Activated CD4-positive, alpha-beta T cell treated with anti-CD3 and anti-CD28 coated beads, Interleukin-2, Interleukin-6, amounts not matched to agents 100 ng/mL and 50 ng/mL, durations not matched to agents 16 hours and 8 hours (primary cell): ENCODE measurements at regions not wholly inside any gene's neighbourhood (a gene's known extent, or its start where the extent isn't known, plus 50 kb on each side); places are given as distances from the start of the nearest gene placed in this dataset.
"Not testable (repeated sequence)": the region's sequence is repeated elsewhere in the genome, so short reads cannot be mapped to it uniquely, and the experiment has no call there.

Source experiments
- DNase-seq: peaks from one replicate; pipeline ENCODE4 v3.0.0-alpha.2; 2020

DNA sequence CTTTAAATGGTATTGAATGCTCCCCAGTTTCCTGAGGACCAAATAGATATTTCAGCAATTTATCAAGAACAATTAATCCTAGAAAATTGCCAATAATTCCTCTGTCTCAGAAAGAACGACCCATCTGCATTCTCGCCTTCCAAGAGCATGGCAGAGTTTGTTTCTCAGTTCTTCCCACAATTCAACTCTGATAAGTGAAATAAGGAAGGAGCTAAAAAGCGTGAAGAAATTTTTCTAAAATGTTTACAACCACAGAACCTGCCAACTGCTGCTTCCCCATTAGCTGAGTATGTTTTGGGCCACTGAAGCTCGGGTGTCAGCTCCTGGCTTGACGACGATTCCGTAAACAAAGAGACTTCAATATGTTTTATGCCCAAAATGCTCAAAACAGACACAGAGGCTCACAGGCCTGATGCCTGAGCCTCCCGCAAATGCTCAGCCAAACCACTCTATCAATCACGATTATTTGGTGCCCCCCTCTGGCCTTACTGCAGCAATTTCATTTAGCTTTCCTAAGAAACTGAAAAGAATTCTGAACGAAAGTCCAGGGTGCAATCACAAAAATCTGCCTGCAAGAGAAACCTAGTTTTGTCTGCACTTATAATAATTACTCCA lies 259.2 kb upstream of the CCDC54 start:
- DNase-seq = peak; percentile 35

DNA sequence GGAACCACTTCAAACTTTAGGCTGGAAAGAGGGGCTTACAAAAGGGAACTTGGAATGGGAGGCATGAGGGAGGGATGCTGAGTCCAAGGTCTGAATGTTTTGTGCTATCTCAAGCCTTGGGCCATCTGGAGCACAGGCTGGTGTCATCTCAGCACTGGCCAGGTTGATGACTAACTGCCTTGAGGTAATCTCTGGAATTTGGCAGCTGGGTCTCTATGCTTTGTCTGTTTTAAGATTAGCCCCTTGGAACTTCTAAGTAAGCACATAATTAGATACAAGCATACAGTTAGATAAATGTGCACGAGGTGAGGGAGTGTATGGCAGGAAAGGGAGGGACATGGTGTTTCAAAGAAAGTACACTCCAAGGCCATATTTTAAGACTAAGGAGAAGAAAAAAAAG lies 252.4 kb upstream of the CCDC54 start:
- DNase-seq = no peak

DNA sequence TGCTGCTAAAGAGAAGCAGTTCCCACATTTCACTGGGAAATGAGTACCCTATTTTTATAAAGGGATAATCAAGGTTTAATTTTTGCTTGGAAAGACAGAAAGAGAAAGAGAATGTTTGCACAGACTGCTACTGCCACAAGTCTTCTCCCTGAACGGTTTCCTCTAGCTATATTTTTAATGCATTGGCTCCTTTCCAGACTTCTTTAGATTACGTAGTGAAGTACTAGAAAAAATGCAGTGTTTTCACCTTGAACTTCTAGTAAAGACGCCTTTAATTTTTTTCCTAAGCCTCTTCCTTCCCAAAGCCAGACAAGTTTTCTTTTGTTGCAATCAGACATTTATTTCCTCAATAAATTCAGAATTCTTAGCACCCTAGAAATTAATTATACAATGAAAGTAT lies 248.3 kb upstream of the CCDC54 start:
- DNase-seq = no peak

DNA sequence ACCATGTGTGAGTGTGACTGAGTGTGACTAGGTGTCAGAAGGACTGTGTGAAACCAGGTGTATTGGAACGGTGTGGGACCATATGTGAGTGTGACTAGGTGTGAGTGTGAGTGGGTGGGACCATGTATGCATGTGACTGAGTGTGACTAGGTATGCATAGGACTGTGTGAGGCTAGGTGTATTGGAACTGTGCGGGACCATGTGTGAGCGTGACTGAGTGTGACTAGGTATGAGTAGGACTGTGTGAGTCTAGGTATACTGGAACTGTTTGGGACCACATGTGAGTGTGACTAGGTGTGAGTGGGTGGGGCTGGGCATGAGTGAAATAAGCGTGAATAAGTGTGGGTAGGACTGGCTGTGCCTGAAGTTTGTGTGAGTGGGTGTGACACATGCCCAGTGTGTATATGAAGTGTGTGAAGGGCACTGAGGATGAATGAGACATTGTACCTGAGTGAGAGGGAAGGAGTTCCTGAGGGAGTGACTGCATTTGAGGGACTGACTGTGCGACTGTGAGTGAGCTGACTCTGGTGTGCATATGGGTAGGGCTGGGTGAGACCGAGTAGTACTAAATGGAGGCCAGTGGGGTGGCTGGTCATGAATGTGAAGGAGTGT lies 247.0 kb upstream of the CCDC54 start:
- no peak for DNase-seq

DNA sequence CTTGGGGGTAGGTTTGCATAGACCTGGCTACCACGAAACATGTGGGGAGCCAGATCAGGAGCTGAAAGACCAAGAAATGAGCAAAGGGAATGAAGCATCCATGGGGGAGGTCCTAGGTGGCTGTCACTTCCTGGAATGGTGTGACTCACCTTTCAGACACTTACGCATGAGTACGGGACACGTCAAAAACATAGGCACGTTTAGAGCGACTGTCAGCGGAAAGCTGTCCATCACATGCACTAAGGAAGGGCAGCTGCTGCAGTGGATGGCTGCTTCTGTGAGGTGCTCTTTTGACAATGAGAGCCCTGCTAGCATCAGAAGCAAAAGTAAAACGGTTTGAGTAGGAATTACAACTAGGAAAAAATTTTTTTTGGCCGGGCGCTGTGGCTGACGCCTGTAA lies 244.6 kb upstream of the CCDC54 start:
- no peak for DNase-seq

DNA sequence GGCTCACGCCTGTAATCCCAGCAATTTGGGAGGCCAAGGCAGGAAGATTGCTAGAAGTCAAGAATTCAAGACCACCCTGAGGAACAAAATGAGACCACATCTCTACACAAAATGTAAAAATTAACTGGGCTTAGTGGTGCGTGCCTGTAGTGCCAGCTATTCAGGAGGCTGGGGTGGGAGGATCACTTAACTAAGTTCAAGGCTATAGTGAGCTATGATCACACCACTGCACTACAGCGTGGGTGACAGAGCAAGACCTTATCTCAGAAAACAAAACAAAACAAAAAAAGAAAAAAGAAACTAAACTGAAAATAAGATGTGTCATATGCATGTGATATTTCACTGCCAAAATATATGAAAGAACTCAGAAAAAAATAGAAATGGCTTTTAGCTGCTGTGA lies 243.3 kb upstream of the CCDC54 start:
- no peak for DNase-seq

DNA sequence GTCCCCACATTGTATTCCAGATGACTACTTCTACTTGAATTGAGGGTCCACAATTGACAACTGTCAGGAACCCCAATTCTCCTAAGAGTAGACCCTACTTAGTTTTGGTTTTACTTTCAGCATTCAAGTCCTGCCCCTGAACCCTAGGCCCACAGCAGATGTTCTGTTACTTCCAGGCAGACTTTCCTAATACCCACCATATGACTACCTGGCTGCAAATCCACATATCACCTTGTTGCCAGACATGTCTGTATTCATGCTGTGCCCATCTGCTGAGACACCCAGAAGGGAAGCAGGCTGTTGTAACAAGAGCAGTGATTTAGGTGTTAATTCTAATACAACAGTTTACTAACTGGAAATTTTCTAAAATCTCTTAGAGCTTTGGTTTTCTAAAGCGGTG lies 235.1 kb upstream of the CCDC54 start:
- no peak for DNase-seq

DNA sequence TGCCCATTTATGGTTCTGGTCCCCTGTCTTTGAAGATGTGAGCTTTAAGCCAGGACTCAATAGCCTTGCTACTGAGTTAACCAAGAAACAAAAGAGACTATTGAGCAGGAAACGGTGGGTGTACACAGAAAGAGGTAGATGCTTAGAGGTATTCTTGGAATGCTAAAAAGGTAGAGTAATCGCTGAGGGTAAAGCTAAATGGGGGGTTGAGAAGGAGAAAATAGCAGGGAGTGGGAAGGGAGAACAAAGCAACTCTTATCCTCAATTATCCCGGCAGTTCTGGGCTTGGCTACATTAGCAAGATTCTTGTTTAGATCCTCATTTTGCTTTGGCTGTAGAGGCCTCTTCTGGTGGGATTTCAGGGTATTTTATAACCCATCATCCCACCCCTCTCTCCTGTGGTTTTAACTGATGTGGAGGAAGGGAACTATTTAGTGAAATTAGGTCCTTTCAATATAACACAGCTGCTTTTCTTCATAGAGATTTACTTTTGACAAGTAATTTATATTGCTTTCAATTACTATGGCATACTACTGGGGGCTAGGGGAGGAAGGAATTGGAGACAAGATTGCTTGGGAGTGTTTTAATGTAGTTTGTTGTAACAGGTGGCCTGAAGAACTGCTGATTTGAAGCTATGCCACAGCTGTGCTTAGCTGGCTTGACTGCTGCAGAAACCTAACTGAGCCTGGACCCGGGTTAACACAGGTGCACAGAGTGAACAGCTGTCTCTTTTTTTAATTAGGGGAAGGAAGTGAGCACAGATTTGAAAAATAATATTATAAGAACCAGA lies 234.3 kb upstream of the CCDC54 start:
- no peak for DNase-seq

DNA sequence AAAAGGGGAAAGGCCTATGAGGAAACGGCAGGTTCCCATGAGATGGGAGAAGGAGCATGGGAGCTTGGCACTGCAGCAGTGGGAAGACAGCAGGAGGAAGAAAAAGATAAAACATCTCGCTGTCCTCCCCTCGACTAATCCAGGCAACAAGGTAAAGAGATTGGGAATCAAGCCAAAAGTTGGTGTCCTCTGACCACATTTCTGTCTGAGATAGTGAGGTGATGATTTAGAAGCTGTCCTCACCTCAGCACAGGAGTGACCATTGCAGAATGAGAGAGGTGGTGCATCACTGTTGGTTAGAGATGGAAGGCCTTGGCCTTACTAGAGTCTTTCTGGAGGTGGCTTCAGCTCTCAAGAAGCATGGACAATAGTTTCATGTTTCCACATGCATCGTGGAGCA lies 226.6 kb upstream of the CCDC54 start:
- DNase-seq = no peak

DNA sequence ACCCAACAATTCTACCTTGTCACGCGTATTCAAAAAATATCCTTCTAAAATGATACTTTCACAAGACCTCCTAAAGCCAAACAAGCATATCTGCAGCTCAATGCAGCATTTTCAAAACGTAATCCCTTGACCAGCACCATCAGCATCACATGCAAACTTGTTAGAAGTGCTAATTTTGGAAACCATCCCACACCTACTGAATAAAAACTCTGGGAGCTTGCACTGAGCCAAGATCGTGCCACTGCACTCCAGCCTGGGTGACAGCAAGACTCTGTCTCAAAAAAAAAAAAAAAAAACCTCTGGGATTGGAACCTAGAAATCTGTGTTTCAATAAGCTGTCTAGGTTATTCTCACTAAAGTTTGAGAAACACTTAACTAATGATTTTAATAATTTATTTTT lies 223.3 kb upstream of the CCDC54 start:
- DNase-seq = no peak

DNA sequence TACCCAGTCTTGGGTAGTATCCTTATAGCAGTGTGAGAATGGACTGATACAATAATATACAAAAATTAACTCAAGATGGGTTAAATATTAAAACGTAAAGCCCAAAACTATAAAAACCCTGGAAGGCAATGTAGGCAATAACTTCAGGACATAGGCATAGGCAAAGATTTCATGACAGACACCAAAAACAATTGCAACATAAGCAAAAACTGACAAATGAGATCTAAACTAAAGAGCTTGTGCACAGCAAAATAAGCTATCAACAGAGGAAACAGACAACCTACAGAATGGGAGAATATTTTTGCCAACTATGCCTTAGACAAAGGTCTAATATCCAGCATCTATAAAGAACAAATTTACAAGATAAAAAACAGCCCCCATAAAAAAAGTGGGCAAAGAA lies 204.8 kb upstream of the CCDC54 start:
- DNase-seq = no peak

DNA sequence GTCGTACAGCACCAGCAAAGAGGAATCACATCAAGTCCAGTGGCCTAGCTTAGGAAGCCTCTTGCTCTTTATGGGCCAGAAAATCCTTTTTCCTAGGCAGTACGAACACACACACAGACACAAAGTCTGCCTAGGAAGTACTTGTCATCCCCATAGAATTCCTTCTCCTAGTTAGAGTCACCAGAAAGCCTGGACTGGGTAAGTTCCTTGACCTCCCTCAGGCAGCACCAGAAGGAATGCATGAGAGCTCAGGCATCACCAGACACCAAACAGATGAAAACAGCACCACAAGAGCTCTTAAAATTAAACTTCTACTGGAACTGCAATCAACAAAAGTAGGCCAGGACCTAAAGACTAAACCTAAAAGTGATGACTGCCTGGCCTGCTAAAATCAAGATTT lies 192.9 kb upstream of the CCDC54 start:
- DNase-seq = no peak

DNA sequence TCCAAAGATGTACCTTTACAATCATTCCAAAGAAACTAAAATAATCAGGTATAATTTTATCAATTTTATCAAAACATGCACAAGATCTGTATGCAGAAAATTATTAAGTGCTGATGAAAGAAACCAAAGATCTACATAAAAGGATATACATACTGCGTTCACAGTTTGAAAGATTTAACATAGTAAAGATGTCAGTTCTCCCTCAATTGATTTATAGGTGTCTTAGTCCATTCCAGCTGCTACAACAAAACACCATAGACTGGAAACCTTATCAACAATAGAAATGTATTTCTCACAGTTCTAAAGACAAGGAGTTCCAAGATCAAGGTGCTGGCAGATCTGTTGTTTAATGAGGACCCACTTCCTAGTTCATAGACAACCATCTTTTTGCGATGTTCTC lies 189.0 kb upstream of the CCDC54 start:
- DNase-seq = no peak

DNA sequence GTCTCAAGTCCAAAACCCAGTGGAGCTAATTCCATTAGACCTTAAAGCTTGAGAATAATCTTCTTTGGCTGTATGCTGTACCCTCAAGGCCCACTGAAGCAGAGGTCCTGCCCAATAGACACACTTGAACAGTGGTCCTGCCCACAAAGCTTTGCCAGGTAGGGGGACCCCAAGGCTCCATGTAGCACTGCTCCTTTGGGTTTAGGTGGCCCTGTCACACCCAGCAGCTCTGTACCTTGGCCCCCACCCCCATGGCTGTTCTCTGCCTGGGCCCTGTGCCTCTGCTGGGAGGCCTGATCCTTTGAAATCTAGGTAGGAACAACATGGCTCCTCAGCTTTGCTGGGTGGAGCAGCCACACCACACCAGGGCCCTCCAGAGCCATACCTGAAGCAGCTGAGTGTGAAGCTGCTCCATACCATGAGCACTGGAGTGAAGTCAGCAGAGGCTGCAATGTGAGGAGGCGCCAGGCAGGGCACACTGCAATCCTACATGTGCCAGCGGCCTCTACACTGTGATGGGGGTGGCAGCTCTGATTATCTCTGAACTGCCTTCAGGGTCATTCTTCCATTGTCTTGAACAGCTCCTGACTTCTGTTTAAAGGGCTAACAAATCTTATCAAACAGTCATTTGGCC lies 188.0 kb upstream of the CCDC54 start:
- DNase-seq = no peak

DNA sequence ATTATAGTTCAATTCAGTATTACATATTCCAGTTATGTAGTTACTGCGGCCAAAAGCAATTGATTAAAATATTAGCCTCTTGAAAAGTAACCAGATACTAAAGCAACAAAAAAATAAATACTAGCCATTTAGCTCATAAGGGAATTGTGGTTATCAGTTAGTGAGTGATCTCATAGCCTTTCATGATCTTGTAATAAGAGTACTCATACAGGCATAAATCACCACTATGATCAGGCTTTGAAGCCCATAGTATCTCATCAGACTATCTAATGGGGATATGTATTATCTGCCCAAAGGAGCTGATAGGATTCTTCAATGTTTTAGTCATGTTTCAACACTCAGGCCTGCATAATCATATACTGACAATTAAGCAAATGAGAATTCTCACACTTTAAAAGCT lies 184.1 kb upstream of the CCDC54 start:
- DNase-seq = no peak

DNA sequence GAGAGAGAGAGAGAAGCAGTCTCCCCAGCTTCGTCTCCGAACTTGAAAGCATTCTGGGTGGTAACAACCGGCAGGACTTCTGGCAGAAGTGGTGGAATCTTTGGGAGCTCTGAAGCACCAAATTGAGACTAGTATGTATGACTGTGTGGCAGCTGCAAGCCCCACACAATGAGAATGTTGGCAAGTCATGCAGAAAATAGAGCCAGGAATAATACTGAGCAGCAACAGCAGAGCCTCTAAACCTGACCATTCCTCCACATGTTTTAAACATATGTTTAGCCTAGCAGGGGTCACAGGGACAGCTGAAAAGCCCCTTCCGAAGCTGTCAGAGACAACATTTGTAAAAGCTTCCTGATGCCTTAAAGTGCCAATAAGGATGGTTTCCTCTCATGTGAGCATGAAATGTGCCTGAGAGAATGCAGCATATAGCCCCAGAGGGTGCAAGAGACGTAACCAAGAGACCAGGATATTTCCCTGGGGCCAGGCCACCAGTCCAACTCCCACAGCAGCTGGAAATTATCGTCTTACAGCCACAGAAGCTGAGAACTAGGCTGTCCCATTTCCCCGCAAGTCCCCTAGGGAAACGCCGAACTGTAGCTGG lies 178.6 kb upstream of the CCDC54 start:
- DNase-seq = no peak

DNA sequence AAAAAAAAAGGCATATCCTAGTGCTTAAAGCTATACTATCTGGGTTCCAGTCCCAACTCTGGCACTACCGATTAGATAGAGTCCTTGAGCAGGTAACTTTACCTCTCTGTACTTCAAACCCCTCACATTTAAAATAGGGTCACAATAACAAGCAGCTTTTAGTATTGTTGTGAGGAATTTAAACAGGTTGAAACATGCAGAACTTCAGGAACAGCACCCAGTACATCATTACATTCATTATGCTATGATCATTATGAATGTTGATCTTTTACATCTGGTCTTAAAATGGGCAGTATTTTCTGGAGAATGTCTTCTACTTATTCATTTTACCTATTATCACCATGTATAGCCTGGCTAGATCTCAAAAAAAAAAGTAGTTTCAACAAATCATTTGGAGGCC lies 176.1 kb upstream of the CCDC54 start:
- DNase-seq = no peak

DNA sequence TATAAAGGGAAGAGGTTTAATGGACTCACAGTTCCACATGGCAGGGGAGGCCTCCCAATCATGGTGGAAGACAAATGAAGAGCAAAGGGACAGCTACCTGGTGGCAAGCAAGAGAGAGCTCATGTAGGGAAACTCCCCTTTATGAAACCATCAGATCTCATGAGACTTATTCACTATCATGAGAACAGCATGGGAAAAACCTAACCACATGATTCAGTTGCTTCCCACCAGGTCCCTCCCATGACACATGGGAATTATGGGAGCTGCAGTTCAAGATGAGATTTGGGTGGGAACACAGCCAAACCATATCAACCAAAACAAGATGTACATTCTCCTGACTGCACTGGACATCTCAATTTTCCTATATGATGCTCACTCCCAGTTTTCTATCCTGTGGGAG lies 174.4 kb upstream of the CCDC54 start:
- not testable (repeated sequence) for DNase-seq

DNA sequence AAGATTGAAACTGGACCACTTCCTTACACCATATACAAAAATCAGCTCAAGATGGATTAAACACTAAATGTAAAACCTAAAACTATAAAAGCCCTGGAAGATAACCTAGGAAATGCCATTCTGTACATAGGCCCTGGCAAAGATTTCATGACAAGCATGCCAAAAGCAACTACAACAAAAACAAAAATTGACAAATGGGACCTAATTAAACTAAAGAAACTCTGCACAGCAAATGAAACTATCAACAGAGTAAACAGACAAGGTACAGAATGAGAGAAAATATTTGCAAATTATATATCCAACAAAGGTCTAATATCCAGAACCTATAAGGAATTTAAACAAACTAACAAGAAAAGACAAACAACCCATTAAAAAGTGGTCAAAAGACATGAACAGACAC lies 173.1 kb upstream of the CCDC54 start:
- no peak for DNase-seq

DNA sequence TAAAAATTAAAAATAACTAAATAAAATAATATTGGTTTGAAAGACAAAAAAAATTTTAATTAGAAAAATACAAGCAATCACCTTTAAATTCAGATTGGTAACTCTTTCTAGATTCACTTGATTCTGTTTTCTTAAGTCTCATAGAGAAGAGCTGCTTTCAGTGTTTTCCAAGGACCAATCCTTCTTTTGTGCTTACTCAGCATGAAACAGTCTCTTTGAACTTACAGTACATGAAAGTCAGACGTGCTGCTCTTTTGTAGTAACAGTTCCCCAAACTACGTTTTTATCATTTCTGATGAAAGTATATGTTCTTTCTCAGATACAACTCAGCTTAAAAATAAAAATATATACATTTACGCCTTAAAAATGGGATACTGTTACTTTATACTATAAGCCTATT lies 171.9 kb upstream of the CCDC54 start:
- DNase-seq = no peak

DNA sequence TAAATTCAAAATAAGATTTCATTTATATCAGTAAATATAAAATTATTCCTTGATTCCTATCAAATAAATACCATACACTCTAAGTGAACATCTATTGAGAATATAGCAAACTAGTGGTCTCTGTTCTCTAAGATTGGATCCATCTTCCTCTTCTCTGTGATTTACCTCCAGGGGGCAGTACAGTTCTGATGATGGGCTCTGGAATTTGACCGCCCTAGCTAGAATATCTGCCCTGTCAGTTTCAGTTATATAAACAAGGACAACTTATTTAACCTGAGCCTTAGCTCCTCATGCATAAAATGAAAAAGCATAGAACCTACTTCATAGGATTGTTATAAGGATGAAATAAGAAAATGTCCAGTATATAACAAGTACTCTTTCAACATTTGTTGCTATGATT lies 171.1 kb upstream of the CCDC54 start:
- DNase-seq = peak; percentile 51

DNA sequence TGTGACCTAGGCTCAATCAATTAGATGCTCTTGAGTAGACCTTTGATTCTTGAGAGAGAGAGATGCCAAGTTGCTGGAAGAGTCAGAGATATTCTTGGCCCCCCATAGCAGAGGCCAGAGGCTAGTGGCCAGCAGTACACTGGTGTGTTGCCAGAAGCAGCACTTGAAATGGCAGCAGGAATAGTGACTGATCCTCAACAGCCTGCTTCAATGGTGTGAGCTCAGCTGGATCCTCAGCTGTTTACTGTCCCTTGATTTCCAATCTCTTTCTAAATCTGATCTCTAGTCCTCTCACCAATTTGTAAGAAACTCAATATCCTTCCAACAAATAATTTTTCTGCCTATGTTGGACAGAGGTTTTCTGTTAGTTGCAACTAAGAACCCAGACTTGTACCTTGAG lies 170.3 kb upstream of the CCDC54 start:
- no peak for DNase-seq

DNA sequence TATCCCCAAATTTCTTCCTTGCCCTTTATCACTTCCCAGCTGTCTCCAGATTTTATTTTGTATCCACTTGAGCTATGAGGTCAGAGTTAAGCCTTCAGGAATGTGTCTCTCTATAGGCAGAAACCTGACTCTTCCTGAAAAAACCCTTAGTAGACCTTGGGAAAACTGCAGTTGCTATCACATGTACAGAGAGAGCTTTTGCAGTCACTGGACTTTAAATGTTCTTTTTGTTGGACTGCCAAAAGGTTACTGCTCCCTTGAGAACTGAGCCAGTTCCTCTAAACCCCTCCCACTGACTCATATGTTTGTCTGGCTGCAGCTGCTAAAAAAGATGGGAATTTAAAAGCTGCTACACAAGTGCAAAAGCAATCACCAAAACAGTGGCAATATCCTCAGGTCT lies 169.1 kb upstream of the CCDC54 start:
- DNase-seq = no peak

DNA sequence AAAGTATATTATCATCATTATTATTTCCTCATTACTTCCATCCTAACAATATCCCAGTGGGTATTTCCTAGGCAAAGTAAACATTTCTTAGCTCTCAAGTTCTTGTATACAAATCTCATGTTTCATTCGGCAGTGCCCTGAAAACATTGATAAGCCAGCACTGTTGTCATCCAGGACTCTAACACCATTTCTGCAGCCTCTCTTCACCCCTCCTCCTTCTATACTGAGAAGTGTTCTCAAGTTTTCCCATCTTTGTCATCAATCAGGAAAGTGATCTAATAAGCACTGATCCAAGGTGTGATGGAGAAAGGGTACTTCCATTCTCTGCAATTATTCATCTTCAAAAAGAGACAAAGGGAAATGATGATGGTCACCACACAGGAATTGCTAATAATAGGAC lies 168.4 kb upstream of the CCDC54 start:
- DNase-seq = no peak
